ENCODE measurements at regions not wholly inside any gene's neighbourhood (a gene's known extent, or its start where the extent isn't known, plus 50 kb on each side); places are given as distances from the start of the nearest gene placed in this dataset.

GRCh38 chr6:139625998-139626975, 251.8 kb upstream of the CITED2 start:
- Histone ChIP-seq H3K36me3 (no peaks in the 10 kb centered on the region), H3K9me3 (replicated peaks) (no peaks in the 10 kb centered on the region)
- no peak for DNase-seq

GRCh38 chr6:139625081-139625939, 250.9 kb upstream of the CITED2 start:
- Histone ChIP-seq H3K4me3 (no peak overlapping the region), H3K9me3 (replicated peaks) (no peaks in the 10 kb centered on the region), H3K36me3 (no peaks in the 10 kb centered on the region), H3K27ac (no peak overlapping the region), H3K27me3 (no peaks in the 10 kb centered on the region), H3K4me1 (no peaks in the 10 kb centered on the region)
- no peak for DNase-seq

More at GRCh38 chr6:139625998-139626975, 251.8 kb upstream of the CITED2 start:
- Histone ChIP-seq H3K27ac (no peak overlapping the region), H3K27me3 (no peaks in the 10 kb centered on the region), H3K4me1 (no peaks in the 10 kb centered on the region), H3K4me3 (no peak overlapping the region)

GRCh38 chr6:139623372-139623771, 248.9 kb upstream of the CITED2 start:
- Histone ChIP-seq H3K4me1 (no peaks in the 10 kb centered on the region), H3K27me3 (no peaks in the 10 kb centered on the region), H3K36me3 (no peaks in the 10 kb centered on the region), H3K9me3 (replicated peaks) (no peaks in the 10 kb centered on the region), H3K27ac (no peak overlapping the region), H3K4me3 (no peak overlapping the region)
- no peak for DNase-seq

- H3K36me3 ChIP-seq: no peaks in the 10 kb centered on the region
- DNase-seq: no peak
- H3K27ac ChIP-seq: no peak overlapping the region
- no peaks in the 10 kb centered on the region for H3K27me3 ChIP-seq
- H3K4me3 ChIP-seq: no peak overlapping the region
- no peaks in the 10 kb centered on the region for H3K4me1 ChIP-seq
- H3K9me3 ChIP-seq (replicated peaks): no peaks in the 10 kb centered on the region
These were observed 239.0 kb upstream of the CITED2 start for GRCh38 chr6:139613496-139613895.

GRCh38 chr6:139612135-139612465, 237.7 kb upstream of the CITED2 start:
- Histone ChIP-seq H3K27me3 (no peaks in the 10 kb centered on the region), H3K4me3 (no peak overlapping the region), H3K9me3 (replicated peaks) (no peaks in the 10 kb centered on the region), H3K36me3 (no peaks in the 10 kb centered on the region), H3K4me1 (no peaks in the 10 kb centered on the region), H3K27ac (no peak overlapping the region)
- no peak for DNase-seq

- Histone ChIP-seq H3K4me1 (no peaks in the 10 kb centered on the region), H3K27me3 (no peaks in the 10 kb centered on the region), H3K36me3 (no peaks in the 10 kb centered on the region), H3K4me3 (no peak overlapping the region), H3K9me3 (replicated peaks) (no peaks in the 10 kb centered on the region), H3K27ac (no peak overlapping the region)
- no peak for DNase-seq
These were observed 237.1 kb upstream of the CITED2 start for GRCh38 chr6:139611327-139612134.

GRCh38 chr6:139608466-139609261, 234.2 kb upstream of the CITED2 start:
- Histone ChIP-seq H3K4me3 (no peak overlapping the region), H3K27ac (no peak overlapping the region), H3K9me3 (replicated peaks) (no peaks in the 10 kb centered on the region; the same call in 1 of the 2 replicates), H3K27me3 (no peaks in the 10 kb centered on the region), H3K4me1 (no peaks in the 10 kb centered on the region), H3K36me3 (no peaks in the 10 kb centered on the region)
- no peak for DNase-seq

GRCh38 chr6:139605350-139605749, 230.9 kb upstream of the CITED2 start:
- H3K9me3 ChIP-seq (replicated peaks): no peaks in the 10 kb centered on the region; the same call in 1 of the 2 replicates
- H3K36me3 ChIP-seq: no peaks in the 10 kb centered on the region
- H3K4me3 ChIP-seq: no peak overlapping the region
- no peak for DNase-seq
- H3K27me3 ChIP-seq: no peaks in the 10 kb centered on the region
- no peak overlapping the region for H3K27ac ChIP-seq
- H3K4me1 ChIP-seq: no peaks in the 10 kb centered on the region

- Histone ChIP-seq H3K4me3 (no peak overlapping the region), H3K9me3 (replicated peaks) (no peaks in the 10 kb centered on the region; the same call in 1 of the 2 replicates), H3K27ac (no peak overlapping the region), H3K27me3 (no peaks in the 10 kb centered on the region), H3K4me1 (no peaks in the 10 kb centered on the region), H3K36me3 (no peaks in the 10 kb centered on the region)
- no peak for DNase-seq
These were observed 229.1 kb upstream of the CITED2 start for GRCh38 chr6:139603581-139603980.

- no peak for DNase-seq
- no peak overlapping the region for H3K27ac ChIP-seq
- no peaks in the 10 kb centered on the region; the same call in 1 of the 2 replicates for H3K9me3 ChIP-seq (replicated peaks)
- H3K36me3 ChIP-seq: no peaks in the 10 kb centered on the region
- no peaks in the 10 kb centered on the region for H3K27me3 ChIP-seq
- no peaks in the 10 kb centered on the region for H3K4me1 ChIP-seq
- no peak overlapping the region for H3K4me3 ChIP-seq
These were observed 228.1 kb upstream of the CITED2 start for GRCh38 chr6:139602577-139602976.

- no peaks in the 10 kb centered on the region; the same call in 1 of the 2 replicates for H3K9me3 ChIP-seq (replicated peaks)
- no peak for DNase-seq
- no peaks in the 10 kb centered on the region for H3K36me3 ChIP-seq
- H3K27me3 ChIP-seq: no peaks in the 10 kb centered on the region
- H3K4me1 ChIP-seq: no peaks in the 10 kb centered on the region
- H3K4me3 ChIP-seq: no peak overlapping the region
- no peak overlapping the region for H3K27ac ChIP-seq
These were observed 226.5 kb upstream of the CITED2 start for GRCh38 chr6:139600919-139601475.

GRCh38 chr6:139600343-139600742, 225.9 kb upstream of the CITED2 start:
- H3K36me3 ChIP-seq: no peaks in the 10 kb centered on the region
- no peaks in the 10 kb centered on the region; the same call in 1 of the 2 replicates for H3K9me3 ChIP-seq (replicated peaks)
- no peak overlapping the region for H3K4me3 ChIP-seq
- no peak overlapping the region for H3K27ac ChIP-seq
- no peak for DNase-seq
- H3K27me3 ChIP-seq: no peaks in the 10 kb centered on the region
- H3K4me1 ChIP-seq: no peaks in the 10 kb centered on the region

- no peak overlapping the region for H3K4me3 ChIP-seq
- no peak for DNase-seq
- H3K36me3 ChIP-seq: no peaks in the 10 kb centered on the region
- no peaks in the 10 kb centered on the region for H3K9me3 ChIP-seq (replicated peaks)
- H3K27ac ChIP-seq: no peak overlapping the region
- H3K4me1 ChIP-seq: no peaks in the 10 kb centered on the region
- H3K27me3 ChIP-seq: no peaks in the 10 kb centered on the region
These were observed 223.6 kb upstream of the CITED2 start for GRCh38 chr6:139597771-139598755.

Measured in SJCRH30 (cell line).